NCI-H510A (cell line): ENCODE measurements at regions not wholly inside any gene's neighbourhood (a gene's known extent, or its start where the extent isn't known, plus 50 kb on each side); places are given as distances from the start of the nearest gene placed in this dataset.
"Not testable (repeated sequence)": the region's sequence is repeated elsewhere in the genome, so short reads cannot be mapped to it uniquely, and the experiment has no call there.

Experiments used
- DNase-seq: peaks from one replicate; lab custom pipeline; 2025; lab: John Stamatoyannopoulos, UW

GRCh38 chr6:66265737-66266136 lies 558.7 kb upstream of the EYS start:
- DNase-seq: no peak

- no peak for DNase-seq
Observed at GRCh38 chr6:66264376-66264775, 557.4 kb upstream of the EYS start.

GRCh38 chr6:66258731-66259487 lies 551.9 kb upstream of the EYS start:
- not testable (repeated sequence) for DNase-seq

- no peak for DNase-seq
Observed at GRCh38 chr6:66245231-66245630, 538.2 kb upstream of the EYS start.

DNA sequence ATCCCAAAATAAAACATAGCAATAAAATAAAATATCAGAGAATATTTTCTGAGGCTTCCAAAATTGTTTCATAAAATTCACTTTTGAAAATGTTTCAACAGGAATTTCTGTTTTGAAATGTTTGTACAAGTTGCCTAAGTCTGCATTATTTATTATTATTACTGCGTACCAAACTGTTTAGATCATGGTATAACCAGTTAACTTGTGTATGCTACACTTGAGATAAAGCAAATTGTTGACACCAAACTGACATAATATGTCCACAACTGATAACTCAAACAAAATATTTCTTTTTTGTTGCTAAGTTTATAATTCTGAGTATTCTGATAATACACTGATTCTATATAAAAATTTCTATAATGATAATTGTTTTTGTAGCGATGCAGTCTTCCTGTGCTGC lies 531.8 kb upstream of the EYS start:
- no peak for DNase-seq

GRCh38 chr6:66232890-66233289 lies 525.9 kb upstream of the EYS start:
- DNase-seq: no peak

- no peak for DNase-seq
Observed at GRCh38 chr6:66230591-66230990, 523.6 kb upstream of the EYS start.

DNA sequence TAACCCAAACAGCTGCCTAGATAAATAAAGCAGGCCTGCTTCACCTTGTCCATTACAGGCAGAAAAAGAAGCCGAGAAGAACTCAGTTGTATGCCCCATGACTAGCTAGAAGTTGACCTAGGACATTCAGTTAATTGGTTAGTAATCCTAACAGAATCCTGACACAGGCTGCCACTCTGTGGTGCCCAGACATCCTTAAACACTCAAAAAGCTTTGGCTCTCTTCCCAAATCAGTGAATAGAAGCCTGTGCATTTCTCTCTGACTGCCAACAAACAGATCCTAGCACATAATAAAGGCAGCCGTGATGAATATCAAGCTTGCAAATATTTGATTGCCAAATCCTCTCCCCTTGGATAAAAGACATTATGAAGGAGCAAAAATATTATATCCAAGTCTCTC lies 519.1 kb upstream of the EYS start:
- no peak for DNase-seq

DNA sequence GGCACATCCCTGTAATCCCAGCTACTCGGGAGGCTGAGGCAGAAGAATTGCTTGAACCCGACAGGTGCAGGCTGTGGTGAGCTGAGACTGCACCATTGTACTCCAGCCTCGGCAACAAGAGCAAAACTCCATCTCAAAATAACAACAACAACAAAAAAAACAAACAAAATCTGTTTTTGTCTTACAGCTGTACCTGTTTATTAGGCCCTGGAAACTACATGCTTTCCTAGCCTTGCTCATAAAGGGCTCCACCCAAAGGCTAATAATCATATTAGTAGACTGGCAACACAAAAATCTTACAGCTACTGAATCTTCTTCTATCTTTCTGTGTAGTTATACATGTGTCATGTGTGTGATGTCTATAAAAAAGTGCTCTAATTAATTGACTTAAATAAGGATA lies 503.9 kb upstream of the EYS start:
- no peak for DNase-seq

DNA sequence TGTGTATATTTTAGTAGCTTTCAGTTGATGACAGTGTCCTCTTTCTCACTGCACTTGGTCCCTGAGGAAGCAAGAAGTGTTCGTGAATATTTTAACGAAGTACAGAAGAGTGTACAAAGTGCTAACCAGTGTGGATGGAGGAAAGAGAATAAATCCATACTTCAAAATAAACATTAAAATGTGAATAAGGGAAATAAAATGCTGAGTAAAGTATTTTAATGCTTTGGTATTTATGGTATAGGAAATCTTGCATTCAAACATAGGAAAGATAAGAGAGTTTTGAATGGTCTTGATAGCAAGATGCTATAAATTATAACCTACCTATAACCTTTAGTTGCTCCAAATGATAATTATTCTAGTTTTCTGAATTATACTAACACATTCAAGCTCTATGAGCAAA lies 493.4 kb upstream of the EYS start:
- no peak for DNase-seq

GRCh38 chr6:66199171-66199570 lies 492.1 kb upstream of the EYS start:
- DNase-seq: no peak

GRCh38 chr6:66198062-66198624 lies 491.1 kb upstream of the EYS start:
- DNase-seq: no peak

DNA sequence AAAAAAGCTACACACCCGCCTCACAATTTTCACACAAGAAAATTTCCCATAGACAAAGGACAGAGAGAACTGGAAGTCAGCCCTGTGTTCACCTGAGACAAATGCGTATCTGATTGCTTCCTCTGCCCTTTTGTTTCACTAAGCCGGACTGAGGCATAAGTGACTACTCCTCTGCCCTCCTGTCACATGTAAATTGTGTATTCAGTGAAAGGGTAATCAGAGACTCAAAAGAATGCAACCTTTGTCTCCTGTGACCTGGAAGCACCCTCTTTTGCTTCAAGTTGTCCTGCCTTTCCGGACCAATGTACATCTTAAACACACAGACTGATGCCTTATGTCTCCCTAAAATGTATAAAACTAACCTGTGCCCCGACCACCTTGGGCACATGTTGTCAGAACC lies 483.8 kb upstream of the EYS start:
- DNase-seq: no peak

GRCh38 chr6:66189915-66190314 lies 482.9 kb upstream of the EYS start:
- DNase-seq: no peak

DNA sequence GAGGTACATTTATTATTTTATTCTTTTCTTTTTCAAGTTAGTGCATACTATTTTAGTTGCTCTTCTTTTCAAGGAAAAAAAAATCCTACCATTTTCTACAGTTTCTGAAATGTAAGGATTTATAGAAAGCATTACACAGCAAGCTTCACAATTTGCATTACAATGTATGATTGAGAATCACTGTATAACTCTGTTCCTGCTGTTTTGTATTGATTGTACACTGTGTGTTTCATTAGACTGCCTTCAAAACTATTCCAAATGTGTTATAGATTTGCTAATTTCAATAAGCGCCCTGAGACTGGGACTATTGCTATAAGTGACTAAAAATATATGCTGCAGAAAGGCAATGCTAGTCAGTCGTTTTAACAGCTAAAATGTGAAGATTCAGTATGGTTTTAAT lies 479.7 kb upstream of the EYS start:
- no peak for DNase-seq

GRCh38 chr6:66184091-66184490 lies 477.1 kb upstream of the EYS start:
- no peak for DNase-seq

- no peak for DNase-seq
Observed at GRCh38 chr6:66179361-66179760, 472.3 kb upstream of the EYS start.

GRCh38 chr6:66173587-66173986 lies 466.6 kb upstream of the EYS start:
- DNase-seq: no peak

DNA sequence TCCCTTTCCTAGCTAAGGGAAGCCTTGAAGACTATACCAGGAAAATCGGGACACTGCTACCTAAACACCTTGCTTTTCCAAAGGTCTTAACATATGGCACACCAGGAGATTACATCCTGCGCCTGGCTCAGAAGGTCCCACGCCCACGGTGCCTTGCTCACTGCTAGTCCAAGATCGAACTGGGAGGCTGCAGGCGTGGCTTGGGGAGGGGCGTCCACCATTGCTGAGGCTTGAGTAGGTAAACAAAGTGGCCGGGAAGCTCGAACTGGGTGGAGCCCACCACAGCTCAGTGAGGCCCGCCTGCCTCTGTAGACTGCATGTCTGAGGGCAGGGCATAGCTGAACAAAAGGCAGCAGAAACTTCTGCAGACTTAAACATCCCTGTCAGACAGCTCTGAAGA lies 459.7 kb upstream of the EYS start:
- not testable (repeated sequence) for DNase-seq

GRCh38 chr6:66161546-66162108 lies 454.6 kb upstream of the EYS start:
- no peak for DNase-seq

DNA sequence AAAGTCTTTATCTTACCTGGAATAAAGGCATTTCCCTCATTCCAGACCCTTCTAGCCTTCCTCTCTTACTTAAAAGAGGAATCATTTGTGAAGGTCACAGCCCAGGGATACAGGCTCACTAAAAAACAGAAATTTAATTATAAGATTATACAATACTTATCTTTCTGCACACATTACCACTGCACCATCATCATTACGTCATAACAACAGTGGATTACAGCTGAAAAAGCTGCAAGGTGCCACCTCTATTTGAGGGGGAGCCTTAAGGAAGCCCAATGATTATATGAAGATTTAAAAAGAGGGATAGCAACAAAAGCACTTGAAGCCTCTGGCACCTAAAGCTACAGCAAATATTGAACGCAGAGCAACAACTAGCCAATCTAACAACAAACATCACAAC lies 452.9 kb upstream of the EYS start:
- DNase-seq: no peak

- no peak for DNase-seq
Observed at GRCh38 chr6:66153247-66153646, 446.2 kb upstream of the EYS start.

- no peak for DNase-seq
Observed at GRCh38 chr6:66149132-66149531, 442.1 kb upstream of the EYS start.

GRCh38 chr6:66145867-66146266 lies 438.8 kb upstream of the EYS start:
- no peak for DNase-seq
